NCI-H187 (cell line): ENCODE measurements at regions not wholly inside any gene's neighbourhood (a gene's known extent, or its start where the extent isn't known, plus 50 kb on each side); places are given as distances from the start of the nearest gene placed in this dataset.

Experiments used
- DNase-seq, 2 experiments: peaks; one replicate each; lab custom pipeline; 2025; lab: John Stamatoyannopoulos, UW

DNA sequence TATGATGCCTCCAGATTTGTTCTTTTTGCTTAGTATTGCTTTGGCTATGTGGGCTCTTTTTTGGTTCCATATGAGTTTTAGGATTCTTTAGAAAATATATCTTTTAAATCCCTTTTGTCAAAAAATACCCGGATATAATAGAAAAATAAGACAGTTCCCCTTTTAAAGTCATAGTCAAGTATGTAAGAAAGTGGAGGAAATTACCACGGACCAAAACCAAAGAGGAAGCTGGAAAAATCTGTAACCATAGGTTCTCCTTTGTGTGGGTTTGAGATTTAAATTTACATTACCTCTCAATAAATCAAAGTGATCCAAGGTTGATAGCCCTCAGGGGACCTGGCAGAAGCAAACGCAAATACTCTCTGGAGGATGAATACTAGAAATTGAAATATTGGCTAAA, 58.3 kb upstream of the PACRGL start:
- DNase-seq, result no peak

DNA sequence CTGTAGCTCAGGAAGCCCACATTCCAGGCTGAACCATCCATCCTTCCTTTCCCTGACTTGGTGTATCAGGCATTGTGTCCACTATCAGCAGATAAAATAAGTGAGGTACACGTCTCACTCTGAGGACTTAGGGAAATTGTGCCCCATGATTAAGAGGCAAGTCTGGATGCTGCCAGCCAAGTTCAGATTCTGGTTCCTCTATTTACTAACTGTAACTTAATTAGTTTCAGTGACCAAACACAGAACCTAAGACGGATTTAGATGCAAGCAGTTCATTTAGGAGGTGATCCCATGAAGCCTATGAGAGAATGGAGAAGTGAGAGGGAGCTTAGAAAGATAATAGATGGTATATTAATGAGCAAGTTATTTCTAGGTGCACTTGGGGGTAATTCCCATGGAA, 56.6 kb upstream of the PACRGL start:
- no peak for DNase-seq

DNA sequence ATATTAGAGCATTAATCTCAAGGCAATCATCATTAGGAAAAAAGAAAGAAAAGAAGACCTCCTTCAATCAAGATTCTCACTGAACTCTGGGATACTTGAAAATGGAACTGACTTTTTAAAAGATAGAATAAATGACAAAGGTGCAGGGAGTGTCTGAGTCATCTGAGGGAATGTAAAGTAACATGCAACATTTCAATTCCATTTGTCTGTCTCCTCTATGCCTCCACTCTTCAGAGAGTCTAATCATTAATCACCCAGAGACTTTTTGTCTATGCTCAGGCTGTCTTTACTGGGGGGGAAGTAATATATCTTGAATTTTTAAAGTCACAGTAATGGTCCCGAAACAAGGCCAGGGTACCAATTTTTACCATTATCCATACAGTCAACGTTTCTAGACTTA, 55.0 kb upstream of the PACRGL start:
- no peak for DNase-seq

DNA sequence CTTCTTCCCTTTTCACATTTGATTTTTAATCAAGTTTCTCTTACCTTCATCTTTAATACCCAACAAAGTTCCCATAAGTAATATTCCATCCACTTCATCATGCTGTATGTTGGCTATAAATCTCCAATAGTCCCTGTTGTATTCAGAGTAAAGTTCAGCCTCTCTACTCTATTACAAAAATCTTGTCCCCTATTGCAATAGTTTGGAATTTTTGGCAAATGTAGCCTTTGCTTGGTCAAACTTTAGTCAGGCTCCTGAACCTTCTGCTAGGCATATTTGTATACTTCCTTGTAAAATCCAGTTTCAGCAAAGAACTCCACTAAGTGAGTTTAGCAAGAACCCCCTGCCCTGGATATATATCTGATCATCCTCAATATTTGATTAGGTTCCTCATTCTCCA, 54.0 kb upstream of the PACRGL start:
- DNase-seq, result no peak
